ENCODE measurements at regions not wholly inside any gene's neighbourhood (a gene's known extent, or its start where the extent isn't known, plus 50 kb on each side); places are given as distances from the start of the nearest gene placed in this dataset.

- H3K4me3 ChIP-seq (ENCODE audit: control insufficient read depth, low read depth, low read length): no peak overlapping the region
- DNase-seq (ENCODE audit: low read depth): no peak
- TF ChIP-seq CTCF (conservative IDR thresholded peaks at IDR 0.05; ENCODE audit: control insufficient read depth, insufficient read depth, low read depth, low read length): no peak
Observed at GRCh38 chr3:177321819-177322218, 124.5 kb upstream of the TBL1XR1 start.

GRCh38 chr3:177322881-177323280 lies 125.6 kb upstream of the TBL1XR1 start:
- no peak for TF ChIP-seq CTCF (conservative IDR thresholded peaks at IDR 0.05; ENCODE audit: control insufficient read depth, insufficient read depth, low read depth, low read length)
- DNase-seq (ENCODE audit: low read depth): no peak
- H3K4me3 ChIP-seq (ENCODE audit: control insufficient read depth, low read depth, low read length): no peak overlapping the region

- no peak for TF ChIP-seq CTCF (conservative IDR thresholded peaks at IDR 0.05; ENCODE audit: control insufficient read depth, insufficient read depth, low read depth, low read length)
- H3K4me3 ChIP-seq (ENCODE audit: control insufficient read depth, low read depth, low read length): no peak overlapping the region
- no peak for DNase-seq (ENCODE audit: low read depth)
Observed at GRCh38 chr3:177329854-177330253, 132.6 kb upstream of the TBL1XR1 start.

GRCh38 chr3:177330779-177331178 lies 133.5 kb upstream of the TBL1XR1 start:
- no peak for TF ChIP-seq CTCF (conservative IDR thresholded peaks at IDR 0.05; ENCODE audit: control insufficient read depth, insufficient read depth, low read depth, low read length)
- H3K4me3 ChIP-seq (ENCODE audit: control insufficient read depth, low read depth, low read length): no peak overlapping the region
- DNase-seq (ENCODE audit: low read depth): peak; percentile 34

- H3K4me3 ChIP-seq (ENCODE audit: control insufficient read depth, low read depth, low read length): no peak overlapping the region
- no peak for TF ChIP-seq CTCF (conservative IDR thresholded peaks at IDR 0.05; ENCODE audit: control insufficient read depth, insufficient read depth, low read depth, low read length)
- DNase-seq (ENCODE audit: low read depth): no peak
Observed at GRCh38 chr3:177331203-177331835, 134.0 kb upstream of the TBL1XR1 start.

- DNase-seq (ENCODE audit: low read depth): no peak
- no peak overlapping the region for H3K4me3 ChIP-seq (ENCODE audit: control insufficient read depth, low read depth, low read length)
- no peak for TF ChIP-seq CTCF (conservative IDR thresholded peaks at IDR 0.05; ENCODE audit: control insufficient read depth, insufficient read depth, low read depth, low read length)
Observed at GRCh38 chr3:177332955-177333354, 135.7 kb upstream of the TBL1XR1 start.
